ENCODE measurements at regions not wholly inside any gene's neighbourhood (a gene's known extent, or its start where the extent isn't known, plus 50 kb on each side); places are given as distances from the start of the nearest gene placed in this dataset.

DNA sequence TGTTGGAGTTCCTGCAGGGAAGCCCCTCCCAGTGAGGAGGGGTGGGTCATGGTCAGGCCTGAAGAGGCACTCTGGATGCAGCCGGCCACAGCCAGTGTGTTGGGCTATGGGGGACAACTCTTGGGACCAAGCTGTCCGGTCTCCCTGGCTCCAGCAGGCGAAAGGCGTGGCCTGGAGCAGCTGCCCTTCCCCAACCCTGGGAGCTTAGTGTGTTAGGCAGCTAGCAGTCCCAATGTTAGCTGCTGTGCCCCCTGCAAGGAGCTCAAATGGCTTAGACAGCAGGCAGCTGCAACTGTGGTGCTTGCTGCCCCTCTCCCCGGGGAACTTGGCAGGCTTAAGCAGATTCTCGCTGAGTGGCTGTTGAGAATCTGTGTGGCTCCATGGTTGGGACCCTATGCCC lies 67.5 kb upstream of the ACTBL2 start:
- intact Hi-C loops (cut with micrococcal nuclease), result no loop called here
- Histone ChIP-seq H3K36me3 (ENCODE audit: low read depth, low read length) (no peaks in the 10 kb centered on the region), H3K4me1 (ENCODE audit: insufficient read depth, low read length) (no peaks in the 10 kb centered on the region), H2AFZ (ENCODE audit: low read length) (no peak overlapping the region), H4K20me1 (ENCODE audit: low read length) (no peaks in the 10 kb centered on the region), H3F3A (ENCODE audit: low read length, unreplicated experiment) (no peaks in the 10 kb centered on the region), H3K79me2 (ENCODE audit: low read length) (no peaks in the 10 kb centered on the region), H3K9me3 (ENCODE audit: low read length) (no peaks in the 10 kb centered on the region), H3K4me2 (ENCODE audit: low read length) (no peak overlapping the region), H3K9me2 (replicated peaks; ENCODE audit: low read length) (no peaks in the 10 kb centered on the region), H3K9ac (ENCODE audit: low read length) (no peak overlapping the region), H3K27me3 (ENCODE audit: low read length) (no peaks in the 10 kb centered on the region), H3K4me3 (ENCODE audit: low read length) (no peak overlapping the region), H3K27ac (ENCODE audit: low read length) (no peak overlapping the region)
- CTCF ChIA-PET, result no interaction called here
- TF ChIP-seq, protein P1, sequence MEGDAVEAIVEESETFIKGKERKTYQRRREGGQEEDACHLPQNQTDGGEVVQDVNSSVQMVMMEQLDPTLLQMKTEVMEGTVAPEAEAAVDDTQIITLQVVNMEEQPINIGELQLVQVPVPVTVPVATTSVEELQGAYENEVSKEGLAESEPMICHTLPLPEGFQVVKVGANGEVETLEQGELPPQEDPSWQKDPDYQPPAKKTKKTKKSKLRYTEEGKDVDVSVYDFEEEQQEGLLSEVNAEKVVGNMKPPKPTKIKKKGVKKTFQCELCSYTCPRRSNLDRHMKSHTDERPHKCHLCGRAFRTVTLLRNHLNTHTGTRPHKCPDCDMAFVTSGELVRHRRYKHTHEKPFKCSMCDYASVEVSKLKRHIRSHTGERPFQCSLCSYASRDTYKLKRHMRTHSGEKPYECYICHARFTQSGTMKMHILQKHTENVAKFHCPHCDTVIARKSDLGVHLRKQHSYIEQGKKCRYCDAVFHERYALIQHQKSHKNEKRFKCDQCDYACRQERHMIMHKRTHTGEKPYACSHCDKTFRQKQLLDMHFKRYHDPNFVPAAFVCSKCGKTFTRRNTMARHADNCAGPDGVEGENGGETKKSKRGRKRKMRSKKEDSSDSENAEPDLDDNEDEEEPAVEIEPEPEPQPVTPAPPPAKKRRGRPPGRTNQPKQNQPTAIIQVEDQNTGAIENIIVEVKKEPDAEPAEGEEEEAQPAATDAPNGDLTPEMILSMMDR (conservative IDR thresholded peaks at IDR 0.05; ENCODE audit: low read depth, low read length), result no peak
- no peak for TF ChIP-seq EZH2phosphoT487 (IDR thresholded peaks at IDR 0.05; ENCODE audit: borderline replicate concordance, low read length)
- TF ChIP-seq EZH2 (IDR thresholded peaks at IDR 0.05; ENCODE audit: low read length, unreplicated experiment), result no peak
- BruUV-seq (replicated peaks), result no TSS peak
- POLR2A ChIA-PET (ENCODE audit: unreplicated experiment), result no interaction called here
- DNase-seq (no peak), ATAC-seq (no peak)

DNA sequence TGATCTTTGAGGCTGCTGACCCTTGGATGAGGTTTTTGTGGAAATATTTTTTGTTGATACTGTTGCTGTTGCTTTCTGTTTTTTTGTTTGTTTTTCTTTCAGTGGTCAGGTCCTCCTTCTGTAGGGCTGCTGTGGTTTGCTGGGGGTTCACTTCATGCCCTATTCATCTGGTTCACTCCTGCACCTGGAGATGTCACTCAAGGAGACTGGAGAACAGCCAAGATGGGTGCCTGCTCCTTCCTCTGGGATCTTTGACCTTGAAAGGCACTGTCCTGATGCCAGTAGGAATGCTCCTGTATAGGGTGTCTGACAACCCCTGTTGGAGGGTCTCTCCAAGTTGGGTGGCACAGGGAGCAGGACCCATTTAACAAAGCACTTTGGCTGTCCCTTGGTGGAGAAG lies 67.0 kb upstream of the ACTBL2 start:
- POLR2A ChIA-PET (ENCODE audit: unreplicated experiment), result no interaction called here
- no peak for DNase-seq

DNA sequence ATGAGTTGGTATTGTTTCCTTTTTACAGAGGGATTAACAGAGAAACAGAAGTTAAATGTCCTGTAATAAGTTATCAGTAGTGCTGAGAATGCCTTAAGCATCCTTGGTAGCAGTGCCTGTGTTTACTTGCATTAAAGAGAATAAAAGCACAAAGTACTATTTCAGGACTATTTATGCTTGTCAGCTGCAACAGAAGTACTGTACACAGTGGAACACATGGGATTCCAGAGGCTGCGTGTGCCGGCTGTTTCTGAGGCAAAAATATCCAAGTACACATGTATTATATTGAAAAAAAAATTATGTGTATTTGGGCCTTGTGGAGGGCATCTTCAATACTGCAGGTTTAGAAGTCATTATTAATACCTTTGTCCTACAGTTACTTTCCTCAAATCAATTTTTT lies 58.2 kb upstream of the ACTBL2 start:
- BruUV-seq (replicated peaks), result no TSS peak
- no peak overlapping the region for H3K9ac ChIP-seq (ENCODE audit: low read length)

More for the DNA sequence above, 67.0 kb upstream of the ACTBL2 start:
- Histone ChIP-seq H3K9me3 (ENCODE audit: low read length) (no peaks in the 10 kb centered on the region), H3K79me2 (ENCODE audit: low read length) (no peaks in the 10 kb centered on the region), H4K20me1 (ENCODE audit: low read length) (no peaks in the 10 kb centered on the region), H3K9me2 (replicated peaks; ENCODE audit: low read length) (no peaks in the 10 kb centered on the region), H3K4me2 (ENCODE audit: low read length) (no peak overlapping the region), H3K36me3 (ENCODE audit: low read depth, low read length) (no peaks in the 10 kb centered on the region), H3K27ac (ENCODE audit: low read length) (no peak overlapping the region), H3F3A (ENCODE audit: low read length, unreplicated experiment) (no peaks in the 10 kb centered on the region), H3K9ac (ENCODE audit: low read length) (no peak overlapping the region), H3K4me3 (ENCODE audit: low read length) (no peak overlapping the region), H3K4me1 (ENCODE audit: insufficient read depth, low read length) (no peaks in the 10 kb centered on the region), H3K27me3 (ENCODE audit: low read length) (no peaks in the 10 kb centered on the region), H2AFZ (ENCODE audit: low read length) (no peak overlapping the region)
- intact Hi-C loops (cut with micrococcal nuclease), result no loop called here
- CTCF ChIA-PET, result no interaction called here
- ATAC-seq, result no peak
- BruUV-seq (replicated peaks), result no TSS peak
- TF ChIP-seq EZH2 (IDR thresholded peaks at IDR 0.05; ENCODE audit: low read length, unreplicated experiment), result no peak

More for the DNA sequence above, 58.2 kb upstream of the ACTBL2 start:
- Histone ChIP-seq H3K27ac (ENCODE audit: low read length) (no peak overlapping the region), H3K79me2 (ENCODE audit: low read length) (no peaks in the 10 kb centered on the region), H3K27me3 (ENCODE audit: low read length) (no peaks in the 10 kb centered on the region), H3K9me3 (ENCODE audit: low read length) (no peaks in the 10 kb centered on the region), H3K4me3 (ENCODE audit: low read length) (no peak overlapping the region), H4K20me1 (ENCODE audit: low read length) (no peaks in the 10 kb centered on the region), H2AFZ (ENCODE audit: low read length) (no peak overlapping the region), H3K4me1 (ENCODE audit: insufficient read depth, low read length) (peaks cover 20% of the 10 kb centered on the region), H3K4me2 (ENCODE audit: low read length) (no peak overlapping the region), H3K9me2 (replicated peaks; ENCODE audit: low read length) (no peaks in the 10 kb centered on the region), H3F3A (ENCODE audit: low read length, unreplicated experiment) (no peaks in the 10 kb centered on the region), H3K36me3 (ENCODE audit: low read depth, low read length) (no peaks in the 10 kb centered on the region)
- TF ChIP-seq EZH2phosphoT487 (IDR thresholded peaks at IDR 0.05; ENCODE audit: borderline replicate concordance, low read length) (no peak), EZH2 (IDR thresholded peaks at IDR 0.05; ENCODE audit: low read length, unreplicated experiment) (no peak)
- TF ChIP-seq, protein P1 (conservative IDR thresholded peaks at IDR 0.05; ENCODE audit: low read depth, low read length), result no peak
- ChIA-PET CTCF (no interaction called here), POLR2A (ENCODE audit: unreplicated experiment) (no interaction called here)
- intact Hi-C loops (cut with micrococcal nuclease), result no loop called here
- ATAC-seq (no peak), DNase-seq (no peak)

All from PC-3 (cell line).